GM12878 (cell line): ENCODE measurements at regions not wholly inside any gene's neighbourhood (a gene's known extent, or its start where the extent isn't known, plus 50 kb on each side); places are given as distances from the start of the nearest gene placed in this dataset.

Experiments
- ATAC-seq: fragments of 200-7000 bp; cut with Tn5 transposase; 3 replicates; pipeline ENCODE4 v1.9.1; 2020; ENCODE audit warnings: mild to moderate bottlenecking, moderate library complexity
- BruUV-seq: library from RNA; stranded (reverse); fragments of 400-500 nt; replicated peaks from 2 replicates; lab custom pipeline; 2021; lab: Mats Ljungman, UMichigan
- CTCF ChIA-PET: fragments of 300-600 bp; sonication (Branson Sonifier 250); formaldehyde crosslinking; extraction: SDS; loops from one replicate; lab custom pipeline; 2021; ENCODE audit warnings: inconsistent platforms; lab: Yijun Ruan, JAX
- POLR2A ChIA-PET: fragments of 350-600 bp; formaldehyde crosslinking; extraction: SDS; loops from one replicate; lab custom pipeline; 2021; ENCODE audit warnings: inconsistent platforms; lab: Charles Lee
- RAD21 ChIA-PET: fragments of 300-600 bp; sonication (Branson Sonifier 250); formaldehyde crosslinking; loops from one replicate; lab custom pipeline; 2023; ENCODE audit warnings: antibody characterized with exemption; ENCODE audit not compliant: unreplicated experiment; lab: Charles Lee
- SMC1A ChIA-PET: fragments of 300-600 bp; sonication (Branson Sonifier 250); formaldehyde crosslinking; loops from one replicate; lab custom pipeline; 2023; ENCODE audit not compliant: unreplicated experiment, uncharacterized antibody; lab: Charles Lee
- DNase-seq: peaks from one replicate; pipeline ENCODE4 v3.0.0-alpha.2; 2011; ENCODE audit warnings: low read depth, low spot score
- FAIRE-seq: peaks from 3 replicates; lab custom pipeline; 2011; peaks lifted over from hg19 to GRCh38; lab: Jason Lieb, UNC
- H2AFZ ChIP-seq: 2 replicates; pipeline ENCODE4 v1.6.0; 2011; ENCODE audit warnings: low read depth, low read length, control low read depth; ENCODE audit not compliant: control insufficient read depth
- H3K27ac ChIP-seq: 2 replicates; pipeline ENCODE4 v1.5.1; 2011; ENCODE audit warnings: control low read depth; ENCODE audit not compliant: control insufficient read depth, insufficient read depth
- H3K27me3 ChIP-seq, 2 experiments: replicated peaks in 1 of 2; 2 replicates each; pipeline versions ENCODE4 v1.6.0 to v1.6.1; 2011; ENCODE audit warnings: low read length in 1 of 2; ENCODE audit not compliant: control insufficient read depth in 2 of 2, insufficient read depth in 2 of 2
- H3K36me3 ChIP-seq, 2 experiments: 2 replicates each; pipeline ENCODE4 v1.5.1; 2011; ENCODE audit warnings: low read length in 1 of 2; ENCODE audit not compliant: control insufficient read depth in 2 of 2, insufficient read depth in 2 of 2
- H3K4me1 ChIP-seq: 2 replicates; pipeline ENCODE4 v1.6.1; 2011; ENCODE audit warnings: mild to moderate bottlenecking, low read length, moderate library complexity, mixed read lengths; ENCODE audit not compliant: control insufficient read depth, insufficient read depth
- H3K4me2 ChIP-seq: 2 replicates; pipeline ENCODE4 v1.6.0; 2011; ENCODE audit warnings: control low read depth; ENCODE audit not compliant: control insufficient read depth, insufficient read depth
- H3K4me3 ChIP-seq: fragments of 200-600 bp; sonication (generic); 2 replicates; pipeline ENCODE4 v1.5.1; 2016
- H3K79me2 ChIP-seq: 2 replicates; pipeline ENCODE4 v1.6.0; 2011; ENCODE audit warnings: low read length; ENCODE audit not compliant: control insufficient read depth, insufficient read depth
- H3K9ac ChIP-seq: 2 replicates; pipeline ENCODE4 v1.8.0; 2011; ENCODE audit warnings: low read length, control low read depth, mixed read lengths; ENCODE audit not compliant: control insufficient read depth, insufficient read depth
- H3K9me3 ChIP-seq: replicated peaks from 3 replicates; pipeline ENCODE4 v1.5.1; 2011; ENCODE audit warnings: mild to moderate bottlenecking, low read length; ENCODE audit not compliant: control insufficient read depth, insufficient read depth
- H4K20me1 ChIP-seq: 2 replicates; pipeline ENCODE4 v1.6.0; 2011; ENCODE audit not compliant: control insufficient read depth, insufficient read depth
- CEBPZ ChIP-seq: fragments of 150-350 bp; IDR thresholded peaks from 2 replicates; pipeline ENCODE4 v1.6.1; 2016; ENCODE audit warnings: low read depth, low read length
- CREB1 ChIP-seq: IDR thresholded peaks from 2 replicates; pipeline ENCODE4 v1.6.1; 2012; ENCODE audit warnings: low read depth, mild to moderate bottlenecking, inconsistent platforms
- CTCF ChIP-seq, 3 experiments: IDR thresholded peaks in 2 of 3; conservative IDR thresholded peaks in 1 of 3; 2 replicates each; pipeline ENCODE4 v1.5.1; 2011; ENCODE audit warnings: low read depth in 3 of 3, low read length in 3 of 3, mild to moderate bottlenecking in 3 of 3, control low read depth in 2 of 3, moderate library complexity in 2 of 3, inconsistent platforms in 1 of 3, mixed read lengths in 1 of 3; ENCODE audit not compliant: control insufficient read depth in 2 of 3, insufficient read depth in 1 of 3; ENCODE audit errors: extremely low read depth in 1 of 3
- HDAC2 ChIP-seq: fragments of 200-600 bp; sonication (generic); IDR thresholded peaks from 2 replicates; pipeline ENCODE4 v1.6.1; 2017
- MAX ChIP-seq: IDR thresholded peaks from 2 replicates; pipeline ENCODE4 v1.6.1; 2012; ENCODE audit warnings: low read depth, low read length, improper control_type of control experiment
- MTA3 ChIP-seq: IDR thresholded peaks from 2 replicates; pipeline ENCODE4 v1.6.1; 2012; ENCODE audit warnings: low read length, inconsistent platforms, borderline replicate concordance
- NBN ChIP-seq: fragments of 450-650 bp; IDR thresholded peaks from 2 replicates; pipeline ENCODE4 v1.6.1; 2016
- NFXL1 ChIP-seq: fragments of 450-650 bp; IDR thresholded peaks from 2 replicates; pipeline ENCODE4 v1.6.1; 2017; ENCODE audit warnings: antibody characterized with exemption, mild to moderate bottlenecking, borderline replicate concordance
- RFX5 ChIP-seq: IDR thresholded peaks from 2 replicates; pipeline ENCODE4 v1.6.1; 2011; ENCODE audit warnings: low read depth, low read length, improper control_type of control experiment
- SMAD5 ChIP-seq: IDR thresholded peaks from 2 replicates; pipeline ENCODE4 v1.6.1; 2016; ENCODE audit warnings: antibody characterized with exemption, low read depth
- SMARCA5 ChIP-seq: fragments of 450-650 bp; IDR thresholded peaks from 2 replicates; pipeline ENCODE4 v1.6.1; 2017; ENCODE audit warnings: mild to moderate bottlenecking
- YBX1 ChIP-seq: fragments of 450-650 bp; IDR thresholded peaks from 2 replicates; pipeline ENCODE4 v1.6.1; 2016; ENCODE audit warnings: antibody characterized with exemption
- ZBED1 ChIP-seq: IDR thresholded peaks from 2 replicates; pipeline ENCODE4 v1.6.1; 2016; ENCODE audit warnings: borderline replicate concordance
- WGBS: methylation state at CpG from one replicate; pipeline ENCODE4 v1.1.6; 2016; ENCODE audit warnings: low lambda C conversion rate; ENCODE audit not compliant: insufficient replicate concordance, insufficient coverage; ENCODE audit errors: missing lambda C conversion rate; 5-methylcytosine and 5-hydroxymethylcytosine counted together
- in situ Hi-C: fragments of 300-500 bp; cut with MboI; formaldehyde crosslinking; loops from 9 replicates; pipeline ENCODE4 v1.14.3; 2018; ENCODE audit warnings: mixed read lengths
- intact Hi-C: fragments of 100-400 bp; cut with micrococcal nuclease; formaldehyde crosslinking; loops from one replicate; pipeline ENCODE4 v1.14.2; 2022; ENCODE audit not compliant: unreplicated experiment
- TF ChIP-seq, protein P1 (sequence below): IDR thresholded peaks from 2 replicates; pipeline ENCODE4 v1.6.1; 2011; ENCODE audit warnings: borderline replicate concordance, low read depth, mild to moderate bottlenecking, moderate library complexity, mixed read lengths, low read length; ENCODE audit not compliant: insufficient read depth; ENCODE audit errors: extremely low read length

- POLR2A ChIA-PET: no interaction called here
- intact Hi-C loops: no loop called here
Measured at GRCh38 chr20:18928626-18929025, 115.0 kb downstream of the SCP2D1 start.

GRCh38 chr20:18929800-18930199 lies 116.2 kb downstream of the SCP2D1 start:
- Histone ChIP-seq H3K79me2 (no peaks in the 10 kb centered on the region), H3K27ac (no peak overlapping the region), H3K27me3 (no peaks in the 10 kb centered on the region), H2AFZ (no peak overlapping the region), H3K4me3 (no peak overlapping the region), H3K4me2 (no peak overlapping the region), H3K4me1 (no peaks in the 10 kb centered on the region), H3K9ac (no peak overlapping the region), H3K36me3 (no peaks in the 10 kb centered on the region), H4K20me1 (no peaks in the 10 kb centered on the region), H3K9me3 (no peaks in the 10 kb centered on the region)
- FAIRE-seq: no peak
- no TSS peak for BruUV-seq
- ChIA-PET RAD21 (no interaction called here), POLR2A (no interaction called here), SMC1A (interaction anchor here (1.2 kb wide), 1 partner anchor 15 kb away, joined by 3 read pairs; no protein-coding TSS in a partner anchor), CTCF (no interaction called here)
- intact Hi-C loops (no loop called here), in situ Hi-C loops (no loop called here)
- no peak for DNase-seq
- ATAC-seq: no peak
- WGBS: 95% methylated on average over 1 of the region's 1 CpG
- TF ChIP-seq SMAD5 (no peak), CREB1 (no peak), HDAC2 (no peak), NBN (no peak), CEBPZ (no peak), NFXL1 (no peak), MAX (no peak), MTA3 (no peak), YBX1 (no peak), CTCF (IDR thresholded peaks at IDR 0.05 in 2 of 3, conservative IDR thresholded peaks at IDR 0.05 in 1 of 3; ENCODE audit: control insufficient read depth in 2 of 3, extremely low read depth in 1 of 3, insufficient read depth in 1 of 3, low read depth in 3 of 3, low read length in 3 of 3) (no peak), RFX5 (no peak)
- TF ChIP-seq, protein P1, sequence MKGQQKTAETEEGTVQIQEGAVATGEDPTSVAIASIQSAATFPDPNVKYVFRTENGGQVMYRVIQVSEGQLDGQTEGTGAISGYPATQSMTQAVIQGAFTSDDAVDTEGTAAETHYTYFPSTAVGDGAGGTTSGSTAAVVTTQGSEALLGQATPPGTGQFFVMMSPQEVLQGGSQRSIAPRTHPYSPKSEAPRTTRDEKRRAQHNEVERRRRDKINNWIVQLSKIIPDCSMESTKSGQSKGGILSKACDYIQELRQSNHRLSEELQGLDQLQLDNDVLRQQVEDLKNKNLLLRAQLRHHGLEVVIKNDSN: no peak

More at GRCh38 chr20:18928626-18929025, 115.0 kb downstream of the SCP2D1 start:
- ATAC-seq (no peak), FAIRE-seq (no peak), DNase-seq (no peak)
- in situ Hi-C loops: no loop called here
- no TSS peak for BruUV-seq
- ChIA-PET SMC1A (interaction anchor here (1.4 kb wide), 1 partner anchor 10 kb away, joined by 4 read pairs; no protein-coding TSS in a partner anchor), RAD21 (no interaction called here), CTCF (no interaction called here)
- Histone ChIP-seq H3K27ac (no peak overlapping the region), H3K9me3 (no peaks in the 10 kb centered on the region), H3K4me2 (no peak overlapping the region), H3K36me3 (no peaks in the 10 kb centered on the region), H3K27me3 (no peaks in the 10 kb centered on the region), H3K79me2 (no peaks in the 10 kb centered on the region), H2AFZ (no peak overlapping the region), H3K4me1 (no peaks in the 10 kb centered on the region), H3K9ac (no peak overlapping the region), H3K4me3 (no peak overlapping the region), H4K20me1 (no peaks in the 10 kb centered on the region)
- no peak for TF ChIP-seq SMARCA5
- TF ChIP-seq ZBED1: no peak
